ENCODE measurements at regions not wholly inside any gene's neighbourhood (a gene's known extent, or its start where the extent isn't known, plus 50 kb on each side); places are given as distances from the start of the nearest gene placed in this dataset.

DNA sequence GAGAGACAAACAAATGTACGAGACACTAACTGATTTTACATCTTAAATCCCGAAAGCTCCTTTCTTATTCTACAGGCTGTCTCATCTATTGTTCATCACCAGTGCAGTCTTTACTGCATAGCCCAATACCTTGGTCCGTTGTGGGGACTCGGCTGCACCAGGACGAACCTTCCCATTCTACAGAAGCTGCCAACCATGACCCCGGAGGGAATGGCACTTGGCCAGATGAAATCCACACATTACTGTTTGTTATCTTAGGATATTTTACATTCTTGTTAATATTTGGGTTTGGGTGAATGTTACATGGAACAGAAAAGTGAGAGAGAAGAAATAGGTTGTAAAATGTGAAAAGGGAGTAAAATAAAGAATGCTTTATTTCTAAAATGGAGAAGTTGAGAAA, 195.1 kb downstream of the RFC3 start:
- TF ChIP-seq, protein P1, sequence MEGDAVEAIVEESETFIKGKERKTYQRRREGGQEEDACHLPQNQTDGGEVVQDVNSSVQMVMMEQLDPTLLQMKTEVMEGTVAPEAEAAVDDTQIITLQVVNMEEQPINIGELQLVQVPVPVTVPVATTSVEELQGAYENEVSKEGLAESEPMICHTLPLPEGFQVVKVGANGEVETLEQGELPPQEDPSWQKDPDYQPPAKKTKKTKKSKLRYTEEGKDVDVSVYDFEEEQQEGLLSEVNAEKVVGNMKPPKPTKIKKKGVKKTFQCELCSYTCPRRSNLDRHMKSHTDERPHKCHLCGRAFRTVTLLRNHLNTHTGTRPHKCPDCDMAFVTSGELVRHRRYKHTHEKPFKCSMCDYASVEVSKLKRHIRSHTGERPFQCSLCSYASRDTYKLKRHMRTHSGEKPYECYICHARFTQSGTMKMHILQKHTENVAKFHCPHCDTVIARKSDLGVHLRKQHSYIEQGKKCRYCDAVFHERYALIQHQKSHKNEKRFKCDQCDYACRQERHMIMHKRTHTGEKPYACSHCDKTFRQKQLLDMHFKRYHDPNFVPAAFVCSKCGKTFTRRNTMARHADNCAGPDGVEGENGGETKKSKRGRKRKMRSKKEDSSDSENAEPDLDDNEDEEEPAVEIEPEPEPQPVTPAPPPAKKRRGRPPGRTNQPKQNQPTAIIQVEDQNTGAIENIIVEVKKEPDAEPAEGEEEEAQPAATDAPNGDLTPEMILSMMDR (IDR thresholded peaks at IDR 0.05; ENCODE audit: low read depth, low read length, missing input control), result no peak
- TF ChIP-seq SP1 (IDR thresholded peaks at IDR 0.05), result no peak
- TF ChIP-seq TAF1 (conservative IDR thresholded peaks at IDR 0.05), result no peak
- TF ChIP-seq, protein P2, sequence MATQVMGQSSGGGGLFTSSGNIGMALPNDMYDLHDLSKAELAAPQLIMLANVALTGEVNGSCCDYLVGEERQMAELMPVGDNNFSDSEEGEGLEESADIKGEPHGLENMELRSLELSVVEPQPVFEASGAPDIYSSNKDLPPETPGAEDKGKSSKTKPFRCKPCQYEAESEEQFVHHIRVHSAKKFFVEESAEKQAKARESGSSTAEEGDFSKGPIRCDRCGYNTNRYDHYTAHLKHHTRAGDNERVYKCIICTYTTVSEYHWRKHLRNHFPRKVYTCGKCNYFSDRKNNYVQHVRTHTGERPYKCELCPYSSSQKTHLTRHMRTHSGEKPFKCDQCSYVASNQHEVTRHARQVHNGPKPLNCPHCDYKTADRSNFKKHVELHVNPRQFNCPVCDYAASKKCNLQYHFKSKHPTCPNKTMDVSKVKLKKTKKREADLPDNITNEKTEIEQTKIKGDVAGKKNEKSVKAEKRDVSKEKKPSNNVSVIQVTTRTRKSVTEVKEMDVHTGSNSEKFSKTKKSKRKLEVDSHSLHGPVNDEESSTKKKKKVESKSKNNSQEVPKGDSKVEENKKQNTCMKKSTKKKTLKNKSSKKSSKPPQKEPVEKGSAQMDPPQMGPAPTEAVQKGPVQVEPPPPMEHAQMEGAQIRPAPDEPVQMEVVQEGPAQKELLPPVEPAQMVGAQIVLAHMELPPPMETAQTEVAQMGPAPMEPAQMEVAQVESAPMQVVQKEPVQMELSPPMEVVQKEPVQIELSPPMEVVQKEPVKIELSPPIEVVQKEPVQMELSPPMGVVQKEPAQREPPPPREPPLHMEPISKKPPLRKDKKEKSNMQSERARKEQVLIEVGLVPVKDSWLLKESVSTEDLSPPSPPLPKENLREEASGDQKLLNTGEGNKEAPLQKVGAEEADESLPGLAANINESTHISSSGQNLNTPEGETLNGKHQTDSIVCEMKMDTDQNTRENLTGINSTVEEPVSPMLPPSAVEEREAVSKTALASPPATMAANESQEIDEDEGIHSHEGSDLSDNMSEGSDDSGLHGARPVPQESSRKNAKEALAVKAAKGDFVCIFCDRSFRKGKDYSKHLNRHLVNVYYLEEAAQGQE (IDR thresholded peaks at IDR 0.05), result no peak
- no peak for TF ChIP-seq YY1 (IDR thresholded peaks at IDR 0.05)
- TF ChIP-seq, protein P3, sequence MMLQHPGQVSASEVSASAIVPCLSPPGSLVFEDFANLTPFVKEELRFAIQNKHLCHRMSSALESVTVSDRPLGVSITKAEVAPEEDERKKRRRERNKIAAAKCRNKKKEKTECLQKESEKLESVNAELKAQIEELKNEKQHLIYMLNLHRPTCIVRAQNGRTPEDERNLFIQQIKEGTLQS (IDR thresholded peaks at IDR 0.05), result no peak
- no peak for TF ChIP-seq JUND (IDR thresholded peaks at IDR 0.05)
- TF ChIP-seq EGR1 (IDR thresholded peaks at IDR 0.05; ENCODE audit: low read depth in 2 of 2), result no peak
- TF ChIP-seq, protein P4, sequence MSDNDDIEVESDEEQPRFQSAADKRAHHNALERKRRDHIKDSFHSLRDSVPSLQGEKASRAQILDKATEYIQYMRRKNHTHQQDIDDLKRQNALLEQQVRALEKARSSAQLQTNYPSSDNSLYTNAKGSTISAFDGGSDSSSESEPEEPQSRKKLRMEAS (IDR thresholded peaks at IDR 0.05), result no peak
- TF ChIP-seq FOXA2 (IDR thresholded peaks at IDR 0.05), result no peak

All from liver (tissue), 3 donors.